Stimulated activated CD4-positive, alpha-beta T cell treated with anti-CD3 and anti-CD28 coated beads, Interleukin-15, amount 100 ng/mL, for 48 hours (primary cell): ENCODE measurements at regions not wholly inside any gene's neighbourhood (a gene's known extent, or its start where the extent isn't known, plus 50 kb on each side); places are given as distances from the start of the nearest gene placed in this dataset.

Experiments used
- DNase-seq, 2 donors: peaks; one replicate each; pipeline ENCODE4 v3.0.0-alpha.2; 2020; ENCODE audit warnings: low read depth in 2 of 2

- DNase-seq: no peak
These were observed 75.6 kb upstream of the NGF start for GRCh38 chr1:115413621-115414020.

DNA sequence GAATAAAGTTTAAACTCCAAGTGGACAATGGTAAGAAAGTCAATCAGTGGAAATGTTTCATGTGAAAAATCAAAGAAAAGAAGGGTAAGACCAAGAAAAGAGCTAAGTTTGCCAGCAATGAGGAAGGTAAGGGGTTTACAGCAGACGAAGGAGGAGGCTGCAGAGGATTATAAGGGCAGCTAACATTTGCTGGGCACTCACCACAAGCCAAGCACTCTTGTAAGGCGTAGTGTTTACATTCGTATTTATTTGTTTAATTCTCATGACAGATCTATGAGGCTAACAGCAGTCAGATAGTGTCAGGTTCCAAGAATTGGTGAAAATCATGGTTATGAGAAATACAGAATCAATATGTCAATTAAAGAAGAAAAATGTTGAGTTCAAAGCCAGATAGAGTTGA lies 75.2 kb upstream of the NGF start:
- no peak for DNase-seq

DNA sequence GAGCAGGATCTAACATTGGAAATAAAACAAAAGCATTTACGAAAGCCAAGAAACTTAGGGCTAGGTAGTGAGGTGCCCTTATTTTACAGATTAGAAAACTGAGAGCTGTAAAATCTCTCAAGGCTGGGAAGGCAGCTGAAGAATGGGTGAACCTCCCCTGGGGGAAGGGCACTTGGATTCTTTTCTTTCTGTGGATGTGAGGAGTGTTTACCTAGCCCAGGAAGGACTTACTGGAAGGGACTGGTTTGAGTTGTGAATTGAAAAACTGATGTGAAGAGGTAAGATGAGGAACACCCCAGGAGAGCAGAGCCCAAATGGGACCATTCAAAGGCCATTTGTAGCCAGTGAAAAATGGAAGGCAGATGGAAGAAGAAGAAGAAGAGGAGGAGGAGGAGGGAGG lies 74.7 kb upstream of the NGF start:
- DNase-seq: no peak

DNA sequence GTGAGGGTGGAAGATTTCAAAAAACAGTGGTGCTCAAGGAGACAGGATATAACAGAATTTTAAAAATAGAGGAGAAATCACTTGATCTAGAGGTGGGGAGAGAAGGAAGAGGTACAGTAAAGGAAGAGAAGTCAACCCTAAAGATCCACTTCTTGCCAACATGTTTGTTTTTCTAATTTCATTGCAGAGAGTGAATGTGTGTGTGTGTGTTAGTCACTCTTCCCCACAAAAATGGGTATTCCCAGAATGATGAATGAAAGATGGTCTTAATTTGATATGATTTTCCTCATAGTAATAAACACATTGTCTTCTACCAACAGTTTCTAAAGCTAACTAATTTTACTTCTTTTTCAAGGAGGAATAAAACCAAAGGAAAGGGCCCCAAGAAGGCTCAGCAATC lies 74.2 kb upstream of the NGF start:
- no peak for DNase-seq

DNA sequence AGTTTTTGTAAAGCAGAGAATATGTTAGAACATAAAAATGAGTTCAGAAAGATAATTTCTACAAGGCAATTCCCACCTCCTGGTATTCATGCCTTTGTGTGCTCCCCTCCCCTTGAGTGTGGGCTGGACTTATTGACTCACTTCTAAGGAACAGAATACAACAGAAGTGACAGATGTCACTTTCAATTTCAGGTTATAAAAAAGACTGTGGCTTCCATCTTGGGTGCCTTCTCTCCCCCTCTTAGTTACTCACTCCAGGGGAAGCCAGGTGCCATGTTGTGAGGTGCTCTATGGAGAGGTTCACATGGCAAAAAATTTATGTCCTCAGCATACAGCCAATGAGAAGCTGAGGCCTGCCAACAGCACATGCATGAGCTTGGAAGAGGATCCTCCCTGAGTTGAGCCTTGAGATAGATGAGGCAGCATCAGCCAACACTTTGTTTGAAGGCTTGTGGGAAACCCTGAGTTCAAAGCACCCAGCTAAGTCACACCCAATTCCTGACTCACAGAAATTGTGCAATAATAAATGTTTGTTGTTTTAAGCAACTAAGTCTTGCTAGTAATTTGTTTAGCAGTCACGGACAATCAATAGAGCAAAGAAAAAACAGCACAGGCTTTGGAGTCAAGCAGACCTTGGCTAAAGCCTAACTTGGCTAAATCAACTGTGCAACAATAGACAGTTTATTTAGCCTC lies 73.5 kb upstream of the NGF start:
- DNase-seq: no peak

DNA sequence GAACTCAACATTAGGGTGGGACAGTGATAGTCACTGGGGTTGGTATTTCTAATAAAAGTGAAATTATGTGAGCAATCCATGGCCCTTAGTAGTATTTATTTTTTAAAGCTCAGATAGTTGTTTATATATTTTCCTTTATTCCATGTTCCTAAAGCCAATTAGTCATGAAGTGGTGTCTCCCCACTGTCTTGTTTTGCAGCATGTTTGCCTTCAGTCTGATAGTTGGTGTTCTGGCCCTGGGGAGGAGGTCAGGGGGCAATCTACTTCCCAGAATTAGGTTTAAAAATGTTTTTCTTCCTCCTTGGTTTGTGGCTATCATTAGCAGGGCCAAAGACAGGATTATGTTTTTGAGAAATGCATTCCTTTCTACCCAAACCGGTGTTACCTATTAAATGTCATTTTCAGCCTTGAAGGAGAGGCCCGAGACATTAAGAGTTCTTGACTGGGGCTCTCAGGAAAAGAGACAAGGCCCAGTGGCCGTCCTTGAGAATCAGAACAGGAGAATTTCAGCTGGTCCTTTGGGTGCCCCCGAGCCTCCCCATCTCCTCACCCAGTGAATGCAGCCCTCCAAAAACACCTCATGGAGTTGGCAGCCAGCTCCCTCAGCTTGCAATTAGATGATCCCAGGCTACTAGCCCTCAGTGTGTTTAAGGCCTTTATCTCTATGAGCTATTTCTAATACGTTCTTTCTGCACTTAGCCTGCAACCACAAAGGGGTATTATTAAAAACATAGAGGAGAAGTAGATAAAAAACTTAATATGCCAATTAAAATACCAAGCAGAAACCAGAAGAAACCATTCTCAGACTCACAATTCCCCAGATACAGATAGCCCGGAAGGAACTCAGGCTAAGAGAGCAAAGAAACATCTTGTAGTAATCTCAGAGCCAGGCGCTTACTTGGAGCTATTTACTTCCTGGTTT lies 71.3 kb upstream of the NGF start:
- no peak for DNase-seq

DNA sequence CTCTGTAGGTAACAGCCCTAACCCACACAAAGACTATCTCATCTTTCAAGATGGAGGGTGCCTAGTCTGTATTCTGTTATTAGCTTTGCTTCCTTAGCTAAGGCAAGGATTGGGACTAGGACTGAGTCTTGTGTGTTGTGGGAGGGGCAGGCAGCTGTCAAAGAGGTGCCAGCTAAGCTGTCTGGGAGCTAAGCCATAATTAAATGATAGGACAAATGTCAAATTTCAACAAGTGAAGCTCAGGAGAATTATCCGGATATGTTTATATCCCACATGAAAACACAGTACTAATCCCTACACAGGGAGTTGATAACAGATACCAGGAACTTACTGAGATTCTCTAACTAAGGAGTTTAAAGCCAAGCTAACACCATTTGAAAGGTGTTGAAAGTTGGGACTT lies 70.5 kb upstream of the NGF start:
- DNase-seq: no peak

DNA sequence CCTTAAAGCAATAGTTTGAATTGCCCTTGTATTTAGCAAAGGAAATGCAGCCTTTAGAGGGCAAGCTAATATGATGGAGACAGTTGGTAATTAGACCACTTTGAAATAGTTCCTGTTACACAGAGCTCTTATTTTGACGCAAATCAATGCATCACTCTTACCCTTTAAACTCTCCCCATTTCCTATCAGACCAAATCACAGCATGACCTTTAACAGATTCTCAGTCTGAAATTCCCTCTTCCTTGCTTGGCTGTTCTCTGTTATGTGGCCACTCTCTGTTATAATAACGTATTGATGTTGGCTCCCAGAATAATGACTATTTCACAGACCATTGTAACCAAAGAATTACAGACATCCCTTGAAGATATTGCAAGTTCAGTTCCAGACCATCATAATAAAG lies 66.9 kb upstream of the NGF start:
- DNase-seq: no peak

DNA sequence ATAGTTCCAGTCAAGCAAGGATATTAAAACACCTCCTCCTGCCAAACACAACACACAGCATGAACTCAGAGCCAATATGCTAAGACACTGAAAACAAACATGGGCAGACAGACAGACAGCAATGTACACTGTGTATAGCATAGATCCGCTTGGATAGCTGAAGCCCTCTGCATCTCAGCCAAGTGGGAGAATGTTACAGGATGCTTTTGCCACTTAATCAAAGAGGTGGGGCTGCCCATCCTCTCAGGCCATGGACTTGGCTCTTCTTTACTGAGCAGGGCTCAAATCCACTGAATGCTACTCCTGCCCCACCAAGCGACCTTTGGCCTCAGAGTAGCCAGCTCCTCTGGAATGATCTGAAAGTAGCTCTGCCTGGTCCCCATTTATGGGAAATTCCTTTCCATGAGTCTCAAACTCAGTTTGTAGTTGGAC lies 64.7 kb upstream of the NGF start:
- DNase-seq: no peak

DNA sequence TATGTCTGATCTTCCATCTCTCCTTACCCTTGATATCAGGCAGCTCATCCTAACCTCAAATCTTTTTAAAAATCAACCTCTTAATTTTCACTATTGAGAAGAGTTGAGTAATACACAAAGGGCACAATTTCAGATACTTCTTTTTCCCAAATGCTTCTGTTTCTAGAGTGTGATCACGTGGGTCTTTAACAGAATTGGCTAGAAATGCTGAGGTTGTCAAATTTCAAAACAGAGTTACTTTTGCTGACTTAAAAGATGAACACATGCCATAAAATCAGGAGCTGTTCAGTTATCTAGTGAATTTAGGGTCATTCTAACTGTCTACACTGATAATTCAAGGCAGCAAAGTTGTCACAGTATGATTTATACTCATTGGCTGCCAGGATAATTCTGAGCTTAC lies 63.6 kb upstream of the NGF start:
- no peak for DNase-seq

DNA sequence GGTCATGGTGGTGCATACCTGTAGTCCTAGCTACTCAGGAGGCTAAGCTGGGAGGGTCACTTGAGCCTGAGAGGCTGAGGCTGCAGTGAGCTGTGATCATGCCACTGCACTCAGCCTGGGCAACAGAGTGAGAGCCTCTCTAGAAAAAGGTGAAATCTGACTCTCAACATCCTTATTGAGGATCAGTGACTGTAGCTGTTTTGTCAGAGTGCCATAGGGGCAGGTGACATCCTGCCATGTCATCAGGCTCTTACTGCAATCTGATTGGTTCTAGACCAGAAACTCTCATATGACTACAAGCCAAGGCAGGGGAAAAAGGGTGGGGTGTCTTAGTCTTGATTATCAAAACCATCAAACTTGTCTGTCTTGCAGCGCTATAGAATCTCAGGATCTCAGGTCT lies 62.8 kb upstream of the NGF start:
- DNase-seq: no peak

DNA sequence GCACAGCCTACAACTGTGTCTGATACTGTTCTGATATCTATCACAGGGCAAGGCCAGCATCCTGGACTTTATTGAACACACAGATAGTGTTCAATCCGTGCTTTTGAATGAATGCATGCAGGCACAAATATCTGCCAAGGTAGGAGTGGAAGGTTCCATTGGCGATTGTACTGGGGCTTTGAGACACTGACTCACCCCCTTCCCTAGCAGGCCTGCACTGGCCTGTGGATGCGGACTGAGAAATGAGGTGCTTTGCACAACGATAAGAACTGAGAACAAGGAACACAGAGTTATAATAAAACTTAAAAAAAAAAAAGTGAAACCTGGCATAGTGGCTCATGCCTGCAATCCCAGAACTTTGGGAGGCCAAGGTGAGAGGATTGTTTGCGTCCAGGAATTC lies 62.4 kb upstream of the NGF start:
- no peak for DNase-seq

DNA sequence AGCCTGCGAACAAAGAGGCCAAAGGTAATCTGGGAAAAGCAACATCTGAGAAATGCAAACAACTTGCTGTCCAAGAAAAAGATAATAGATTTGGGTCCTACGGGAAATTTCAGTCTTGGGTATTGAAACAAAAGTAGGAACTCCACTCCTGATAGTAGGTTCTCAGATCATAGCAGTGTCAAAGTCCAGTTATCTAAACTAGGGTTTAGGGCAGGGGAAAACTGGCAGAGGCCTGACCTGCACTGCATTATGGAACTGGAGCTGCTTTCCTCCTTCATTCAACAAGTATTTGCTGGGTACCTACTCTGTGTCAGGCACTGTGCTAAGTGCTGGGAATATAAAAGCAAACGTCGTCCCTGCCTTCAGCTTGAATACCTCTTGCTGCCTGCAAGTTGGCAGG lies 60.7 kb upstream of the NGF start:
- no peak for DNase-seq
